Limb (tissue), 2 donors: ENCODE measurements at regions not wholly inside any gene's neighbourhood (a gene's known extent, or its start where the extent isn't known, plus 50 kb on each side); places are given as distances from the start of the nearest gene placed in this dataset.

Experiments
- DNase-seq, 2 donors: peaks; one replicate each; pipeline ENCODE4 v3.0.0-alpha.2; 2016; ENCODE audit errors: extremely low spot score in 2 of 2

DNA sequence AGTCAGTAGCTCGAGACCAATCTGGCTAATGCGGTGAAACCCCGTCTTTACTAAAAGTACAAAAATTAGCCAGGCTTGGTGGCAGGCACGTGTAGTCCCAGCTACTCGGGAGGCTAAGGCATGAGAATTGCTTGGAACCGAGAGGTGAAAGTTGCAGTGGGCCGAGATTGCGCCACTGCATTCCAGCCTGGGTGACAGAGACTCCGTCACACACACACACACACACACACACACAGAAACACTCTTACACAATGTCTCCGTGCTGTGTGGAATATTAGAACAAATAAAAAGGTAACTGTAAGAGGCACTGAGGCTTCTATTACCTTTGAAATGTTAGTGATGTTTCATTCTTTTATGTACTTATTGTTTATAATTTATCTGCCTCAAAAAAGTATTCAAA lies 326.6 kb downstream of the GPAT3 start:
- DNase-seq, result no peak

DNA sequence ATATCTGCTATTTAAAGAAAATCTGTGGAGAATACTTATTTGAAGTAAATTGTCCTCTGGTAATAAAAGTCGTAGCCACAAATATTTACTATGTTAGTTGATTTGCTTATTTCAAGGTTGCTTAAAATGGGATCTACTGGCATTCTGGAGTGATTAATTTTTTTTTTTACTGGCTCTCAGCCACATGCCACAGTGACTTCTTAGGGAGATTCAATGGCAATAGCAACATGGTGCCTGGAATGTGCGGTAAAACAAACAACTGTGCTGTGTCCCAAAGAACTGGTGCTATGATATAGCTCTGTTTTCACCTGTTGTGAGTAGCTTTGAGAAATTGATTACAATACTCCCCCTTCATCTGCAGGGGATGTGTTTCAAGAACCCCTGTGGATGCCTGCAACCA lies 324.3 kb downstream of the GPAT3 start:
- no peak for DNase-seq

DNA sequence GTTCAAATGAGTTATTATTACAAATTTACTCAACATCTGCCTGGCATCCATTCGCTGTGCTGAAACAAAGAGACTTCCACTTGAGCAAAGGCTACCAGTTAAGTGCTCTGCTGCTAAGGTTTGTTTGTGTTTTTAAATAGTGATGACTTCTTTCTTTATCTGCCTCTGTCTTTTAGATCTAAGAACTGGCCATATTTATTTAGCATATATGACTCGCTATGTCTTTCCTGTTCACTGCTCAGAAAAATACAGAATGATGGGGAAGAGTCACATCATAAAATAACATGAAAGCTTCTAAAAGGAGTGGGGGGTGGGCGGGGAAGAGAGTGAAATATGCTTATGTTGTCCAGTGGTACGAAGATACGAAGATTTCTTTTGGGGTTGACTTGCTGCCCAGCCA lies 322.2 kb downstream of the GPAT3 start:
- no peak for DNase-seq

DNA sequence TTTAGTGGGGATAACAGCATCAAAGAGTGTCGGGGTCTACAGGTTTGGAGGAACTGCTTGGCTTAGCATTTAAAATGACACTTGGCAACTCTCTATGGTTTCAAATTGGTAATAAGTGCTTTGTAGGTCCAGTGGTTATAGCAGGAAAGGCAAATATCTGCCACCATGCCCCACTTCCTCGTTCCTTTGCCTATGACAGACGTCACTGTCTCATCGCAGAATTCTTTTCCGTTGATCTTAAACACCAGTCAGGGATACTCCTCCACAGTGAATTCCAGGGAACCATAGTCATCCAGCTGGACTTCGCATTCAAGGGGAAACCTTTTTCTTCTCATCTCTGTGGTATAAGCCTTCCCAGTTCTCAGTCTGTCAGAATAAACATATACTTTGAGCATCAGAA lies 319.1 kb downstream of the GPAT3 start:
- DNase-seq, result no peak

DNA sequence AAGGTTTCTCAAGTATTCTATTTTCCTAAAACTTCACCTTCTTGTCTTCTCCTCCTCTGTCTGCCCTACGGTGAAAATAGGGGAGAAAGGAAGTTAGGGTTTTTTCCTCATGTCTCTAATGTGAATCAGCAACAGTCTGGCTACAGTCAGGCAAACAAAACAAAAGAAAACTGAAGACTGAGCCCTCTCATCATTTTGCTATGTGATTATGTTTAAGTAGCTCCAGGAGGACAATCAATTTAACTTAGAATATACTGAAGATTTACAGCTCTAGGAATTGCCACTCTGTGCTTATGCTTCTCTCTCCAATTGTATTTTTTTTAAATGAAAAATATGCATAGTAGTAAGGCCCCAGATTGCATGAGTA lies 316.2 kb downstream of the GPAT3 start:
- DNase-seq, result no peak

DNA sequence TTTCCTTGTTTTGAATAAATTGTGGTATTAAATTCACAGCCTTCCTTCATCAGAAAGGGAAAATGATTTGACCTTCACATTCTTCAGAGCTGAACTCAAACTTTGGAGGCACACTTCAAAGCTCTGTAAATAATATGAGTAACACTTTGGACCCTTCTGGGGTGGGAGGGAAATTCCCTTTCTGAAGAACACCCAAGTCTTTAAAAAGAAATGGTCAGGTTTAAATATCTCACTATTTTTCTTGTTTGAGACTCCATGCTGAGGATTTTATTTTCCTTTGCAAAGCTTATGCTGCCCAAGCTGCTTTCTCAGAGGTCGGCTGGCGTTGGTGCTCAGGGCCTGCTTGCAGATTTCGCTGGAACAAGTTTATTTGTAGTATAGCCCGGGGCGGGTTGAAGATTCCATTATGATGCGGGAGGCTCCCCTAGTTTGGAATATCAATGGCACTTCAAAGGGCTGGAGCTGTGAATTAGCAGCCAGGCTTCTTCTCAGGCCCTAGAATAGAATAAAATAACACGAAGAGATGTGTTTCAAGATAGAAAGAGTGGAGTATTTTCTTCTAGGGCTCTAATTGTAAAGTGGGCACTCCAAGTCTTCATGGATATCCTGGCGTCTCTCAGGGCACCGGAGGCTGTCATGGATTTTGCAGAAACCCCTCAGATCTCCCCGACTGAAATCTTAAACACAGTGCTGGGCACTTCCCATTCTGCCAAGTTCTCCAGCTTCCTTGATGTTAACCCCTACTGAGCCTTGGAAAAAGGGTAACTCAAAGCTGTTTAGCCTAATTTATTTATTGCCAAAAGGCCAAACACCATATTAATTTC lies 315.6 kb downstream of the GPAT3 start:
- DNase-seq, result peak in 1 of 2 donors; percentile 30

DNA sequence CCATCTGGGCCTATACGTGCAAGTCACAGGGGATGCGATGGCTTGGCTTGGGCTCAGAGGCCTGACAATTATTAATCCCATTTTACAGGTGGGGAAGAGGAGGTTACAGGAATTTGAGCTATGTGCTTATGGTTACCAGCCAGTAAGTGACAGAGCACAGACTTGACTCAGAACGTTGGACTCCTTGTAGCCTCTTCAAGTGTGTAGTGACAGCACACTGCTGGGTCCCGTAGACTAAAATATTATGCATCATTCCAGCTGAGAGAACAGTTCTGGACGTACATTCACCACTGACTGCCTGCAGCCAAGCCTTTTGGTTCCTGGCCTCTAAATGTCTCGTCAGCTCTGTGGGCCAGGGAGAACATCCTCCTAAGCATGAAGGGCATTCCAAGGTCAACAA lies 314.5 kb downstream of the GPAT3 start:
- DNase-seq, result no peak

DNA sequence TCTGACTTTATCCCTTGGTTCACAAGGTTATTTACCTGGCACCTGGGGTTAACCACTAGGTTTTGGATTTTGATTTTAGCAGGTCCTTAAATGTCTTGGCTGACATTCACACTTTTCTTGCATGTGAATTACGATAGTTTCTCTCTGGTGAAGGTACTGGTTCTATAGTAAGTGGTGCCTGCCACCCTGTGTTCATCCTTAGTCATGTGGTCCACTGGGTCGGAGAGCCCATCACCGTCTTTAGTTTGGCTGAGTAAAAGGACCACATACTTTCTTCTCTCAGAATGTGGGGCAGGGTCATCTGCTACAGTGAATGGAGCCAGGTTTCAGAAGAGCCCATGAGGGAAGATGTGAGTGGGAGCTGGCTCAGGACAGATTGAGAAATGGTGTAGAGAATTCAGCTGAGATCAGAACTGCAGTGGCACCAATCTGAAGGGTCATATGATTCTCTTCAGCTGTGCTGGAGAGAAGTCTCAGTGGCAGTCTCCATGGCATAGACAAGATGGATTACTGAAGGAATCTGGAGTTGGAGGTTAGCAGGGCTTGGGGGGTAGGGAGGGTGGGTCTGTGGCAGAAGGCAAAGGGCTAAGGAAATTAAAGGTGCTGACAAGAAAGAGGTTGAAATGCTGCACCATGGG lies 310.4 kb downstream of the GPAT3 start:
- DNase-seq, result no peak

DNA sequence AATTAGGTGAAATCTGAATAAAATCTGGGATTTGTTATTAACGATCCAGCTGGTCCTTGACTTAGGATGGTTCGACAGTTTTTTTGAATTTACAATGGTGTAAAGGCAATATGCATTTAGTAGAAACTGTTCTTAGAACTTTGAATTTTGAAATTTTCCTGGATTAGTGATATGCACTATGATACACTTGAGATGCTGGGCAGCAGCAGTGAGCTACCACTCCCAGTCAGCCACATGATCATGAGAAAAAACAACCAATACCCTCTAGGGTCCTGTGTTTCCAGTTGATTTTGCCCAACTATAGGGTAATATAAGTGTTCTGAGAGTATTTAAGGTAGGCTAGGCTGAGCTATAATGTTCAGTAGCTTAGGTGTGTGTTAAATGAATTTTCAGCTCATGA lies 303.7 kb downstream of the GPAT3 start:
- no peak for DNase-seq

DNA sequence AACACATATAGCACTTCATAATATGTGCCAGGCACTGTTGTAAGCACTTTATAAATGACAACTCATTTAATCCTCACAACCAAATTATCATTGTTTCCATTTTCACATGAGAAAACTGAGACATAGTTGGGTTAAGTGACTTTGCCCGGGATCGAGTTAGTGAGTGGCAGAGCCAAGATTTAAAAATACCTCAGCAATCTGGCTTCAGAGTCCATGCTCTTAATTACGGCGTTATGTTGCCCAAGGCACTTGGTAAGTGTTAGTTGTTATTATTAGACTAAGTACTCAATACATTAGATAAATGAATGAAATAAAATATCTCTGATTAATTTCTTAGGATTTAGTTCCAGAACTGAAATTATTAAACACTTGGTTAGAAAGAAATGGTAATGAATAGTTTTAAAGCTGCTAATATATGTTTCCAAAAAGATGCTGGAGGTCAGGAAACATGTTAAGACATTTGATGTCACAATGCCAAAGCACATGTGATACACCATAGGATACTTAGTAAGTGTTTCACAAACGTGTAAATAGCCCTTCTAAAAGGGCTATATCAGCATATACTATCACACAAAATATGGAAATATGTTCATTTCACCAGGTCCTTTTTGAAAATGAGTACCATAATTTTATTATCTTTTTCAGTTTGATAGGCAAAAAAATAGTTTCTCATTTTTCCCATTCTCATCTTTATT lies 301.9 kb downstream of the GPAT3 start:
- no peak for DNase-seq

DNA sequence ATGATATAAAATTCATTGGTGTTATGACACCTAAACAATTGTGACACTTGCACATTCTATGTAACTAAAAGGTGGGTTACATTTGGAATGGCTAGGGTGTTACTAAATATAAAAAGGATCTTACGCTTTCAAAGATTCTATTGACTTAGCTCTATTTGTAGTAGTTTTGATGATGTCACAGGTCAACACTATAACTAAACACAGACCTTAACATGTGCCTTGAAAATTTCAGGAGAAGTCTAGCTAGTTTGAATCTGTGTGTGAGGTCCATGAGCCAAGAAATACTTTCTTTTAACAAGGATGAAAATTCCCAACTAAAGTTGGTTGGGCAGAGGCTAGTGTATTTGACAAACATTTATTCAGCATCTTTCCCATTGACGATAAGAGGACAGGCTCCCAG lies 298.0 kb downstream of the GPAT3 start:
- no peak for DNase-seq

DNA sequence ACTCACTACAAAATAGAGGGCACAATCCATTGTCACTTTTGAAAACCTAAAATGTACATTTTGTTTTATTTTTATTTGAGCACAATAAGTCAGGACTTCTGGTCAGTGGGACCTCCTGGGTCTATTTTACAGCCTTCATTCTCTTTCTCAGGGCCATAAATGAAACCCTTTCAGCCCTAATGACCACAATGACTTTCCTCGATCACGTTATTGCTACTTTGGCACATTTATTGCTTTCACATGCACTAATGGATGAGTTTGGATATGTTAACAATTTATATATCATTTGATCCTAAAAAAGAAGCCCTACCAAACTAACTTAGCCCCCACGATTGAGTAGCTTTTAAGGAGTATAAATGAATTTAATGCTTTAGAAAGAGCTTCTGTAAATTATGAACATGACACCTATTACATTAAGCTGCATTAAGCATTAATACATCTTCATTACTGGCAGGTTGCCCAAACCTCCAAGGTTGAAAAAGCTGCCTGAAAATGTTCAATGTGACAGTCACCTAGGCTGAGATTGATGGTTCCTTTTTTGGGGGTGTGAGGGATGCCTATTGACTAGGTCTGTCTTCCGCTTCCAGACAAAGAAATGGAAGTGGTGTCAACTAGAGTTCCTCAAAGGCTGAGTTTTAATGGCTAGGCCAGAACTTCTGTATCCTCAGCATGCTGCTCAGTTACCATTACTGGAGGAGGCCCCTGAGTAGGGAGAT lies 296.4 kb downstream of the GPAT3 start:
- DNase-seq, result no peak

DNA sequence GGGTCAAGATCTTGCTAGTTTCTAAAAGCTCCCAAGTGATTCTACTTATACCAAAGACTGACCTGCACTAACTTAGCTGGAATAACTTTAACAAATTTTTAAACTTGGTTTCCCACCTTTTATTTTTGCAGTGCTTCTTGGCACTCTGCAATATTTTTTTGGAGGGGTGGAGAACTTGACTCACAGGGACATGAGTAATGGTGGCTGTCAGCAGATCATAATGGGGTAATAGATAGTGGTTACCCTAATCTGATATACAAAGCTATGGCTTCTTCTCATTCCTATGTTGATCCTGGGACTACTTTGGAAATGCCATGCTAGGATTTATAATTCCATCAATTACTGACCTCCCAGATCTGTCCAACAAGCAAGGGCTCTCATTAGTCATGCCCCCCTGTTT lies 295.7 kb downstream of the GPAT3 start:
- DNase-seq, result no peak

DNA sequence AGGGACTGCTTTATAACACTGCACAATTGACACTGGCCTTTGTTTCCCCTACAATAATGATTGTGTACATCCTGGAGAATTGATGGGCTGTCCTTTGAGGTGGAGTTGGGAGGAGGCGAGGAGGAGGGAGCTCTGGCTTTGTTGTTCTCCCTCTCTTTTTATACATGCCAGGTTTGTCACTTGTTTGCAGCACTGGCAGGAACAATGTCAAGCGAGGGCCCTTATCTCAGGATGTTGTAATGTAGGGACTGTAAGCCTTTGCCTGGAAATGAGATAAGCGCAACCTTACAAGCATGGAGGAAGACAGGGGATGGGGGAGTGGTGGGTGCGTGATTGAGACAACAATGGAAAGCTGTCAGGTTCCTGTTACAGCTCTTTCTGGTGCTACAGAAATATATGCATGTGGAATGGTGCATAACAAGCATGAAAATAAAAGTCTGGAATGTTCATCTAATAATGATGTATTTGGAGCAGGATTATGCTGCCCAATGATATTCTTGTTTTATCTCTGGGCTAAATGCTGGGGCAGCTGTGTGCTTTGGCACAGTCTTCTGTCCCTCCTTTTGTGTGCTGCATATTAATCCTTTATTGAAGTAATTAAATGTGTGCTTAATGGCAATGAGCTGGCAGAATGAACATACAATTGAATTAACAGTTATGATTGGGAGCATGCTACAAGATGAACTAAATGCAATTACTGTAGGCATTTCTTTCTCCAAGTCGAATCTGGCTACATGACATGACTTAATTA lies 294.4 kb downstream of the GPAT3 start:
- no peak for DNase-seq

DNA sequence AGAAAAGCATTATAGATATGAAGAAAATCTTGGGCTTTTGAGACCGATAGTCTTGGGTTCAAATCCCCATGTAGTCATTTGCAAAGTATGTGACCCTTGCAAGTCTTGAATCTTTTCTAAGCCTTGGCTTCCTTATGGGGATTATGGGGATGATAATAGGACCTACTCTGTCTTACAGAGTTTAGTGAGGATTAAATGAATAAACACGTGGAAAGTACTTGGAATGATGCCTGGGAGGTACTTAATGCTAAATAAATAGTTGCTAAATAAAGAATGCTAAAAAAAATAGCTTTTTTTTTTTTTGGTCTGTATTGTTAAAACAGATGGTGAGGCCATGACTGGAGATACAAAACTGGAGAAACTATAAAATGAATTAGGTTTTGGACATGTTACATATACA lies 292.7 kb downstream of the GPAT3 start:
- no peak for DNase-seq

DNA sequence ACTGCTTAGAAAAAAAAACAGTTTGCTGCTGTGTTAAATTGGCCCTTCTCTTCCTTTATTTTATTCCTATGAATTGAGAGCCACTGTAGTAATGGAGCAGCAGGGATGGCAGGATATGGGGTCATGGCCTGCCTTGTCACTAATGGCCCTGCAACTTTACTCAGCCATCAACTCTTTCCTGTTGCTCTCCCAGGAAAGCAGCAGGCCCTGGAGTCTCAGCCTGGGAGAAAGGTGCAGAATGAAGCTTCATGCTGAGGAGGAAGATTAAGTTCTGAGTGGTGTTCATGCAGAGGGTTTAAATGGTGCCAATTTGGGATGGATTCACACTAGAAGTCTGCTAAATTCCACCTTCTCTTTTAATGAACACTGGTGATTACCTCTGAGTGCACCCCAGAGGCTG lies 285.6 kb downstream of the GPAT3 start:
- no peak for DNase-seq

DNA sequence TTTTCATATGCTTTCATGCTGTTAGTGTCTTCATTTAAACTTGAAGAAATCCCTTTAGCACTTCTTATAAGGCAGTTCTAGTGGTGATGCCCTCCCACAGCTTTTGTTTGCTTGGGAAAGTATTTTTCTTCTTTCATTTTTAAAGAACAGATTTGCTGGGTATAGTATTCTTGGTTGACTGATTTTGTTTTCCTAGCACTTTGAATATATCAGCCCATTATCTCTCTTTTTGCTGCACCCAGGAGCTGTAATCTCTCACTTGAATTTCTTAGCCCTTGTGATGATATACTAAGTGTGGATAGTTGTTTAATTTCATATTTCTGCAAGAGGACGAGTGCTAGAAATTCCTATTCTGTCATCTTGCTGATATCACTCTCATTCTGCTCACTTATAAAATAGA lies 283.7 kb downstream of the GPAT3 start:
- DNase-seq, result no peak

DNA sequence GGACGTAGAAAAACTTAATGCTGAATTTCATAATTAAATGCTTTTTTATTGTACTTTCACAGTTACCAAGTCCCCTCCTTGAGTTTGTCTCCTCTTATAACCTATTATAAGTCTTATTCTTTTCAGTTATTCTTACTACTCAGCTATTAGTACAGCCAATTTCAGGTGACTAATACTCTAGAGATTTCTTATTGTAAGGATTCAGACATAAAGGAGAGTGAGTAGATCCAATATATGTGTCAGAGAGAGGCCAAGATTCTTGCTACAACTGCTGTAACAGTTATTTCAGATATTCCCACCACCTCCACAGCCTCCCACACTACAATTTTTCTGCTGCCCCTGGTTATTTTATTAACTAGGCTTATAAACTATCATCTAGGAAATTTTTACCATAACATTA lies 274.5 kb downstream of the GPAT3 start:
- no peak for DNase-seq

DNA sequence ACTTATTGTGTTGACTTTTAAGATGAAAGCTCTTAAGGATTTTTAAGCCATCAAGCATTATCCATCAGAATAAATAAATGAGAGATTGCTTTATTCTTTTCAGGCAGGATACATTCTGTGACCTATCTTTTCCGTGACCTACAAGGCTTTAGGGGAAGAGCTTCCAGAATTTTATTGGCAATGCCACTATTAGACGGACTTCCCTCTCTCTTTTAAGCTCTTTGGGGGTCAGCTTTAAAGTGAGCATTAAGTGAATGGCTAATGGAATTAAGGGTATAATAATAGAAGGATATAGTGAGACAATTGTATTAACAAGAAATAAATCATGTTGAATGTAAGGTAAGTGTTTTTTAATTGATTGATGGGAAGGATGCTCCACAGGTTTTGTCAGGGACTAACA lies 273.7 kb downstream of the GPAT3 start:
- DNase-seq, result no peak

DNA sequence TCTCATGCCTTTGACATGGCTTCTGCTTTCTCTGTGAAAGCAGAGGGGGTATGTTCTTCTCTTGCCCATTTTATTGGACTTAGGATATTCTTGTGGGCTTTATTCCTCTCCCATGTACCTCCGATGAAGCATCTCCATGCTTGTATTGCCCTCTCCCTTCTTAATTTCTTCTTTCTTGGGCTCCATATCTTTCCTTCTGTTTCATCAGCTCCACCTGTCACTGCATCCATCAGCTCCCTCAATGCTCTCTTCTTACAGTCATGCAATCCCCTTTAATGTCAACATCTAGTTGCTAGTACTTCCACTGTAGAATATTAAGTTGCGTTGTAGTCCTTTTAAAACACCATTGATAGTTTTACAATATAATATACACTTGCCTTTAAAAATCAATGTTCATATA lies 257.6 kb downstream of the GPAT3 start:
- no peak for DNase-seq

DNA sequence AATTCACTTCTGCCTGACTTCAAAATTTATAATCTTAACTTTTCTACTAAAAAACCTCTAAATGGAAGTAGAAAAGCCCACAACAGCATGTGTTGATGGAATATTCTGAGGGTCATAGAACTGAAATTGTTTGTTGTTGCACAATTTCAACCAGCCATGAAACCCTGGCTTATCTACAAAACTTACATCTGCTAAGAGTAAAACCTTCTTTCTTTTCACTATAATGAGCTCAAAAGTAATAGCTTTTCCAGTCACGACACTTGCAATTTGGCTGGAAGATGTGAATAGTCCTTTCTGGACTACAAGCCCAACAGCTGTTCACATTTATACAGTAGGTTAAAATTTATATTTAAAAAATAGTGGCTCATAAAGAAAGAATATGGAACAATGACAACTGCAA lies 250.0 kb downstream of the GPAT3 start:
- DNase-seq, result peak in 1 of 2 donors; percentile 3
